ENCODE measurements at regions not wholly inside any gene's neighbourhood (a gene's known extent, or its start where the extent isn't known, plus 50 kb on each side); places are given as distances from the start of the nearest gene placed in this dataset.

GRCh38 chr16:86862595-86863280 lies 284.4 kb downstream of the FOXL1 start:
- ATAC-seq = no peak
- no peaks in the 10 kb centered on the region for H3K27me3 ChIP-seq (ENCODE audit: low read depth)
- no peak for DNase-seq
- TF ChIP-seq CTCF (IDR thresholded peaks at IDR 0.05) = no peak
- H3K4me1 ChIP-seq = no peaks in the 10 kb centered on the region
- intact Hi-C loops (cut with DNase I) = no loop called here
- H3K27ac ChIP-seq = no peak overlapping the region
- no peak overlapping the region for H3K4me3 ChIP-seq
- H3K36me3 ChIP-seq = no peaks in the 10 kb centered on the region
- no peaks in the 10 kb centered on the region for H3K9me3 ChIP-seq

DNA sequence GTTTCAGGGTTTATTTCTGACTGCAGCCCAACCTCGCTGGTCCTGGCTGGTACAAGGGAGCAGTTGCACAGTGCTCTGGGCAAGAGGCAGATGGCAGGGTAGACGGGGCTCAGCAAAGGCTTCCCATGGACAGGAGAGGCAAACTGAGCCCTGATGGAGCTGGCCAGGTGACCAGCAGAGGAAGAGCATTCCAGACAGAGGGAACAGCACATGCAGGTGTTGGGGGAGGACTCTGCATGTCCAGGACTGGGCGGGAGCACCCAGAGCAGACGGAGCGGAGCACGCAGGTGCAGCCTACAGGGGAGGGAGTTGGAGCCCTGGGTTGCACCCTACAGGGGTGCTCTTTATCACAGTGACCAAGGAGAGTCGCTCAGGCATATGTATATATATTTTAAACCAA lies 285.3 kb downstream of the FOXL1 start:
- no peak for DNase-seq
- Histone ChIP-seq H3K4me1 (no peaks in the 10 kb centered on the region), H3K9me3 (no peaks in the 10 kb centered on the region), H3K27me3 (ENCODE audit: low read depth) (no peaks in the 10 kb centered on the region), H3K4me3 (no peak overlapping the region), H3K36me3 (no peaks in the 10 kb centered on the region), H3K27ac (no peak overlapping the region)
- TF ChIP-seq CTCF (IDR thresholded peaks at IDR 0.05) = no peak
- intact Hi-C loops (cut with DNase I) = no loop called here
- ATAC-seq = no peak

DNA sequence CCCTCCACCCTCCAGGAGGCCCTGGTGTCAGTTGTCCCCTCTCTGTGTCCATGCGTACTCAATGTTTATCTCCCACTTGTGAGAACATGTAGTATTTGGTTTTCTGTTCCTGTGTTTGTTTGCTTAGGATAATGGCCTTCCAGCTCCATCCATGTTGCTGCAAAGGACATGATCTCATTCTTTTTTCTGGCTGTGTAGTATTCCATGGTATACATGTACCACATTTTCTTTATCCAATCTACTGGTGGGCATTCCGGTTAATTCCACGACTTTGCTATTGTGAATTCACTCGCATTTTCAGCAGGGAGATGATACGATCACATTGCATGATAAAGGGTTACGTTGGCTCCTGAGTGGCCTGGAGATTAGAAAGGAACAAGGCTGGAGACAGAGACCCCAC lies 286.2 kb downstream of the FOXL1 start:
- DNase-seq = no peak
- no peak for TF ChIP-seq CTCF (IDR thresholded peaks at IDR 0.05)
- no peak for ATAC-seq
- Histone ChIP-seq H3K9me3 (no peaks in the 10 kb centered on the region), H3K4me3 (no peak overlapping the region), H3K4me1 (no peaks in the 10 kb centered on the region), H3K27me3 (ENCODE audit: low read depth) (no peaks in the 10 kb centered on the region), H3K27ac (no peak overlapping the region), H3K36me3 (no peaks in the 10 kb centered on the region)
- intact Hi-C loops (cut with DNase I) = no loop called here

GRCh38 chr16:86865851-86866662 lies 287.7 kb downstream of the FOXL1 start:
- Histone ChIP-seq H3K4me3 (no peak overlapping the region), H3K27ac (no peak overlapping the region), H3K4me1 (no peaks in the 10 kb centered on the region), H3K36me3 (no peaks in the 10 kb centered on the region), H3K9me3 (no peaks in the 10 kb centered on the region), H3K27me3 (ENCODE audit: low read depth) (peaks cover 2% of the 10 kb centered on the region)
- DNase-seq = no peak
- intact Hi-C loops (cut with DNase I) = no loop called here
- ATAC-seq = peak; percentile 31 to 66
- TF ChIP-seq CTCF (IDR thresholded peaks at IDR 0.05) = no peak

GRCh38 chr16:86866986-86867722 lies 288.8 kb downstream of the FOXL1 start:
- TF ChIP-seq CTCF (IDR thresholded peaks at IDR 0.05) = no peak
- Histone ChIP-seq H3K27ac (no peak overlapping the region), H3K4me1 (no peaks in the 10 kb centered on the region), H3K9me3 (no peaks in the 10 kb centered on the region), H3K27me3 (ENCODE audit: low read depth) (peaks cover 7% of the 10 kb centered on the region), H3K4me3 (no peak overlapping the region), H3K36me3 (no peaks in the 10 kb centered on the region)
- no peak for DNase-seq
- intact Hi-C loops (cut with DNase I) = no loop called here
- no peak for ATAC-seq
